Activated CD4-positive, CD25-positive, alpha-beta regulatory T cell treated with anti-CD3 and anti-CD28 coated beads, Interleukin-2, amount 50 U/mL, for 72 hours (primary cell): ENCODE measurements at regions not wholly inside any gene's neighbourhood (a gene's known extent, or its start where the extent isn't known, plus 50 kb on each side); places are given as distances from the start of the nearest gene placed in this dataset.
"Not testable (repeated sequence)": the region's sequence is repeated elsewhere in the genome, so short reads cannot be mapped to it uniquely, and the experiment has no call there.

Experiments
- DNase-seq: peaks from one replicate; pipeline ENCODE4 v3.0.0; 2021

DNA sequence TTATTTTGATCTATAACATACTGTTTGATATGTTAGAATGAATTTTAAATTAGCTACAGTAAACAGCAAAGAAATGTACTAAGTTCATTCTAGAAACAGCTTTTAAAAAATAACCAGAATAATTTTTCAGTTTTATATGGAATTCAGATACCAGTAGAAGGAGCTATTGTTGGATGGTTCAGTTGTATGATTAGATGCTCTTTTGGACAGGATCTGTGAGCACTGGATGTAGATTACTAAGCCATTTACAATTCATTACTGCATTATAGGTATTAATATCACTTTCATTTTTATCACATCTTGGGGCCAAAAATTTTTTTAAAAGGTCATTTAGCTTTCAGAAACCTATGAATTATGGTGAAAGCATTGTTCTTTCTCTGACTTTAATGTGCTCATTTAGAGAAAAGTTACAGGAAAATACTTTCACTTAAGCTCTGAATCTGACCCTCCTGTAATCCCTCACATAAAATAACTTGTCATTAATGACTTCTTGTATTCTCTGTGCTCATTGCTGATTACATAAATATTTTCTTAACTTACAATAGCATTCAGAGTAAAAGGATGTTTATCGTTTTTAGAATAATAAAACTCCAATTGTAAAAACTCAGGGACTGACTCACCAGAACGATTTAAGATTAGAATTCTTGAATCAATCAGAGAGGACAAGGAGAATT, 750.2 kb downstream of the SLC4A3 start:
- no peak for DNase-seq

DNA sequence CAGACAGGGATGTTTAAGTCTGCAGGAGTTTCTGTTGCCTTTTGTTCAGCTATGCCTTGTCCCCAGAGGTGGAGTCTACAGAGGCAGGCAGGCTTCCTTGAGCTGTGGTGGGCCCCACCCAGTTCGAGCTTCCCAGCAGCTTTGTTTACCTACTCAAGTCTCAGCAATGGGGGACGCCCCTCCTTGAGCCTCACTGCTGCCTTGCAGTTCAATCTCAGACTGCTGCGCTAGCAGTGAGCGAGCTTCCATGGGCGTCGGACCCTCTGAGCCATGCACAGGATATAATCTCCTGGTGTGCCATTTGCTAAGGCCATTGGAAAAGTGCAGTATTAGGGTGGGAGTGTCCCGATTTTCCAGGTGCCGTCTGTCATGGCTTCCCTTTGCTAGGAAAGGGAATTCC, 760.3 kb downstream of the SLC4A3 start:
- DNase-seq: not testable (repeated sequence)

GRCh38 chr2:220393711-220394110, 766.3 kb downstream of the SLC4A3 start:
- DNase-seq: no peak

DNA sequence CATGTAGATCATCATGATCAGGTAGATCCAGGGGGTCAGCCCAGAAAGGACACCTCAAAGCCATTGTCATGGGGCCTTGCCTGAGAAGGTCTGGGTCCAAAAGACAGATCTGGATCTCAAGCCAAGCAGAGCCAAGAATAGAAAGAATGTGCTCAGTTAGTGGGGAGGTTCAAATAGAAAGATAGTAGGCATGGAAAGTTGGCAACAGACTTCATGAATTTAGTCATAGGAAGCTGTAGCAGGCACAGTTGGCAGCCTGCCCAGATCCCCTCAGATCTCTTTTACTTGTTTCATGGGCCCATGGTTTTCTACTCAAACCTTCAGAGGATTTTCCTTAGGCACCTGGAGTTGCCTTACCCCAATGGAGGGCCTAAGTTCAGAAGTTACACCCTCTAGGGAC, 767.0 kb downstream of the SLC4A3 start:
- no peak for DNase-seq

DNA sequence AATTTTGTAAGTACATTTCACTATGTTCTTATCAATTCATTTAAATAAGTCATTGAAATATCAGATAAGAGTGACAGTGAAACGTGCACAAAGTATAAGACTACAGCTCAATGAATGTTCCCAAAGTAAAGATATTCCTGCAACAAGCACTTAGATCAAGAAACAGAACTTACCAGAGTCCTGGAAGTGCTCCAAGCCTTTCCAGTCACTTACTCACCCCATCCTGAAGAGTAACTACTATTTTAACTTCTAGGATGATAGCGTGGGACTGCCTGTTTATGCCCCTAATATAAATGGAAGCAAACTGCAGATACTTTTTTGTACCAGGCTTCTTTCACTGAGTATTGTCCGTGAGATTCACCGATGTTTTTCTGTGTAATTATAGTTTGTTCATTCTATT, 768.9 kb downstream of the SLC4A3 start:
- no peak for DNase-seq

GRCh38 chr2:220410296-220410695, 782.9 kb downstream of the SLC4A3 start:
- DNase-seq: no peak

DNA sequence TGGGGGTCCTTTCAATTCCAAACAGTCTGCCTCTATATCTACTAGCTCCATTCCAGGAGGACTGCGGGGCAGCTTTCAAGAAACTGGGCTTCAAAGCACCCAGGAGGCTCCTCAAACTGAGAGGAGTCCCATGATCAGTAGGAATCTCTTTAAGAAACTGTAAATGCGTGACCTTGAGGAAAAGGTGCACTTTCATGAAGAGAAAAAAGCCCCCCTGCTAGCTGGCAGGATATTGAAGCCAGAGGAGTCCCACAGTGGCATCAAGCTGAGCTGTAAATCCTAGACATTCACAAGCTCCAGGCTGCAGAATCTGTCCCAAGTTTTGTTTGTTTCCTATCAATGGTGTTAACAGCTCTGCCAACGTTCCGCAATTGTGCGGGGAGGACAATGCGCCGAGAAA, 790.1 kb downstream of the SLC4A3 start:
- DNase-seq: no peak

- no peak for DNase-seq
Observed at GRCh38 chr2:220419647-220420046, 792.2 kb downstream of the SLC4A3 start.

- DNase-seq: no peak
Observed at GRCh38 chr2:220420820-220421219, 793.4 kb downstream of the SLC4A3 start.

DNA sequence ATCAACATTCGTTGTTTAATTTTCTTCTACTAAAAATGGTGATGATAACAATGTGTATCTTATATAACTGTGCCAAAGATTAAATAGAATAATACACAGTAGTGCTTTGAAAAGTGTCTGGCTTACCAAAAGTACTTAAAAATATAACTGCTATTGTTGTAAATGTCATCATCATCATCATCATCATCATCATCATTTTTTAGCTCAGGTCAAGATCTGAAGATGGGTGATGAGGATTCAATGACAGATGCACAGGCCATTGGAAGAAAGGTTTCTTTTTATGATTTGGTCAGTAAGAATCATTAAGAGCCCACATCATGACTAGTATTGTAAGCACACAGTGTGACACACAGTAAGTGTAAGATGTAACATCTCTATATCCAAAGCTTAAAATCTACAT, 795.2 kb downstream of the SLC4A3 start:
- no peak for DNase-seq

DNA sequence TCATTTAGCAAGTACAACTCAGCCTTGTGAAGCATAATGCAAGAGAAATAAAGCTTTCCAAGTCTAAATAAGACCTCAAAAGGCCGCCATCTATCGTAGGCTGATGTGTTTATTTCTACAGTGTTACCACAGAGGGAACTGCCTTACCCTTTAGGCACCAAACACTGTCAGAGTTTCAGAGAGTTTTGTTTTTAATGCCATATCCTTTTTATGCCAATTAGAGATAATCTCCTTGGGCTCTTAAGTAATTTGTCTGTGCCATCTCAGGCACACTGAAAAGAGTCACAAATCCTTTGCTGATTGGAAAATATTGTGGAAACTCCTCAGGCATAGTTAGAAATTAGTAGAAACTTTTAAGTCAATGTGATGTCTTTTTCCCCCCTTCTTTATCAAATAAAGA, 797.1 kb downstream of the SLC4A3 start:
- DNase-seq: no peak

- DNase-seq: no peak
Observed at GRCh38 chr2:220432645-220433044, 805.2 kb downstream of the SLC4A3 start.

DNA sequence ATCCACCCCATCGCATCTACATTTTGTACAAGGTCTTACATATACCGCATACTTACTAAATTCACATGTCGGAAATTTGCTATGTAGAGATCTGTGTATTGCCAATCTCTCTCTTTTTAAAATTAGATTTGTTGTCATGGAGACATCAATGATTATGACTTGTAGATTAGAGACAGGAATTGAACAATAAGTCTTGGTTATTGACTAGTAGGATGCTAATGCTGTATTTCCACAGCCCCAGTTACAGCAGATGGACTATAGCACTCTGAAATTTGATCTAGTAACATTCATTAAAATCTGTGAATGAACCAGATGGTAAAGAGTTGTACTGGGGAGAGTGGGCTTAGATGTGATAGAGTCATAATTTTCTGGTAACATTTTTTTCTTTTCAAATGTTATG, 805.7 kb downstream of the SLC4A3 start:
- no peak for DNase-seq

DNA sequence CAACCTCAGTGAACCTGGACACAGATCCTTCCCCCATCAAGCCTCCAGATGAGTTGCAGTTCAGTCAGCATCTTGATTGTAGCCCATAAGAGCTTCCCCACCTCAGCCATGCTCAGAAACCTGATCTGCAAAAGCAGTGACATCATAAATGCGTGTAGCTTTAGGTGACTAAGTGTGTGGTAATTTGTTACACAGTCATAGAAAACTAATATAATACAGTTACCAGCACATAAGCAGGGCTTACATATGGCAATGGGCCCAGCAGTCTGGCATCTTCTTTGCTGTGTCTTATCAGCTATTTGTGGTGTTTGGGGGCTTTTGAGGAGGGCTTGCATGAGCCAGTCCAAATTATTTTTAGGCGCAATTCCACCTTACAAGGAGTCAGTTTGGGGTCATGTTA, 807.0 kb downstream of the SLC4A3 start:
- no peak for DNase-seq

DNA sequence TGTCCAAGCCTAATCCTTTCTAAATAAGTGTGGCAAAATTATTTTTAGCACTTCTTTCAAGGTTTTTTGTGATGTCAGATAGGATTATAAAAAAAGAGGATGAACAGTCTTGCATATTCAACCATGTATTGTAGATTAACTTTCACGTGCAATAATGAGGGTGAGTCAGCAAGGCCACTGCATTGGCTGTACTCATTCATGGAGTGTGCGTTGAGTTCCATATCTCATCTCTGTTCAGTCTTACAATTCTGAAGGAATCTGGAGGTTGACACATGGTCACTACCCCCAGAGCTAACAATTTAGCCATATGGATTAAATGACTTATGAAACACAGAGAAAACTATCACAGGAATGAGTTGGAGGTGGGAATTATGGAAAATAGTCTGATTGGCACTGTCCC, 810.5 kb downstream of the SLC4A3 start:
- no peak for DNase-seq

- no peak for DNase-seq
Observed at GRCh38 chr2:220440731-220441130, 813.3 kb downstream of the SLC4A3 start.

DNA sequence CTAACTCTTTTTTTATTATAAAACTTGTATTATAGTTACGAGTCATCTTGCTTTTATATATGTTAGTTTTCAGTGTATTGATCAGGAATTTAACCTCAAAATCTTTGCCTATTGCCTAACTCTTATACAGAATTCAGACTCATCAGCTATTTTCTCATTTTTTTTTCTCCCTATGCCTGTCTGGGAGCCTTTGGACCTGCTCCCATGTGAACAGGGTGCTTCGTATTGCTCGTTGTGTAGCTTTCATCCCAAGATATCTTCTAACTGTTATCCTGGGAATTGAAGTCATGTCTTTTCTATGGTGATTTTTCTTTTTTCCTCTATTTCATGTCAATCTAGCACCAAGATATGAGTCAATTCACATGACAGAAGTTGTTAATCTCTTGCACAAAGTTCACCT, 814.0 kb downstream of the SLC4A3 start:
- DNase-seq: no peak

DNA sequence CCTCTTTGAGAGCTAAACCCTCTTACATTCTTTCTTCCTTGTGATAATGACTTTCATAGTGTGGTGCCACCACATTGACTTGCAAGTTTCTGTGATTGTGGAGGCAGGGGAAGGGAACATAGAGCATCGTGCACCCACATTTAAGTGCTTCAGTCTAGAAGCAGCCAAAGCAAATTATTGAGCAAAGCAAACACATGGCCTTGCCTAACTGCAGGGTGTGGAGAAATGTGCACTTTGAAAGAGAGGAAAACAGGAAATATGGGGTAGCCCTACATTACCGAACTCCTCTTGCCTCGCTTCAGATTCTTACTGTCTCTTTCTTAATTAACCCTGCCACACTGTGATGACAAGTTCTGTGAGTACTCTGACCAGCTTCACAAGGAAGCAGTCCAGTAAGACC, 814.6 kb downstream of the SLC4A3 start:
- DNase-seq: no peak

GRCh38 chr2:220445429-220446105, 818.1 kb downstream of the SLC4A3 start:
- no peak for DNase-seq

- DNase-seq: no peak
Observed at GRCh38 chr2:220446106-220446712, 818.8 kb downstream of the SLC4A3 start.

GRCh38 chr2:220450846-220451245, 823.4 kb downstream of the SLC4A3 start:
- DNase-seq: no peak

- DNase-seq: no peak
Observed at GRCh38 chr2:220451438-220451837, 824.0 kb downstream of the SLC4A3 start.

DNA sequence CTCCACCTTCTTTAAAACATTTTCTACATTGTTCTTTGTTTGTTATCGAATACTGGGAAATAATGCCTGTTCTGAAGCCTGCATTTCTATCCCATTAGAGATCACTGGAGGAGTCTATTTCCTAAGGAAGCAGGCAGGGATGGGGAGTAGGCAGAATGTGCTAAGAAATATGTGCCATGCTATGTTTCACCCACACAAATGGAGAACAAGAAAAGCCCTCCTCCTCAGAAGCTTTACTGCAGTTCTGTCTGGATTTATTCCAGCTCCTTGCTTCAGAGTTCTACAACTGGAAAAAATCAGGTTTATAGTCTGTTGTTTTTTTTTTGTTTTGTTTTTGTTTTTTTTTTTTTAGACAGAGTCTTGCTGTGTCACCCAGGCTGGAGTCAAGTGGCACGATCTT, 825.1 kb downstream of the SLC4A3 start:
- DNase-seq: no peak

- no peak for DNase-seq
Observed at GRCh38 chr2:220455351-220455990, 828.0 kb downstream of the SLC4A3 start.
